ENCODE measurements at regions not wholly inside any gene's neighbourhood (a gene's known extent, or its start where the extent isn't known, plus 50 kb on each side); places are given as distances from the start of the nearest gene placed in this dataset.

- Histone ChIP-seq H2AFZ (ENCODE audit: low read depth, low read length) (no peak overlapping the region), H3F3A (ENCODE audit: insufficient read depth, low read length, poor library complexity, severe bottlenecking) (no peaks in the 10 kb centered on the region), H3K27ac (ENCODE audit: low read length) (no peak overlapping the region), H3K9me2 (ENCODE audit: insufficient read depth, low read length) (no peaks in the 10 kb centered on the region), H3K79me2 (replicated peaks; ENCODE audit: insufficient read depth, low read length) (no peaks in the 10 kb centered on the region), H3K9ac (ENCODE audit: low read length) (no peak overlapping the region), H4K20me1 (ENCODE audit: insufficient read depth) (no peaks in the 10 kb centered on the region), H3K9me3 (ENCODE audit: low read length) (no peaks in the 10 kb centered on the region), H3K4me3 (ENCODE audit: low read length) (no peak overlapping the region), H3K27me3 (ENCODE audit: insufficient read depth, low read depth, low read length) (no peaks in the 10 kb centered on the region), H3K36me3 (ENCODE audit: insufficient read depth, low read length) (no peaks in the 10 kb centered on the region), H3K4me2 (ENCODE audit: low read length) (no peak overlapping the region)
- TF ChIP-seq SMC3 (conservative IDR thresholded peaks at IDR 0.05; ENCODE audit: poor library complexity) (no peak), RAD21 (conservative IDR thresholded peaks at IDR 0.05) (no peak), EZH2 (IDR thresholded peaks at IDR 0.05; ENCODE audit: borderline replicate concordance, insufficient read depth, low read length, poor library complexity, severe bottlenecking) (no peak), CTCF (IDR thresholded peaks at IDR 0.05; ENCODE audit: poor library complexity, severe bottlenecking) (no peak), POLR2AphosphoS5 (IDR thresholded peaks at IDR 0.05) (no peak), REST (IDR thresholded peaks at IDR 0.05; ENCODE audit: borderline replicate concordance) (no peak), EP300 (conservative IDR thresholded peaks at IDR 0.05; ENCODE audit: poor library complexity, severe bottlenecking) (no peak), MXI1 (conservative IDR thresholded peaks at IDR 0.05; ENCODE audit: poor library complexity, severe bottlenecking) (no peak), TAF1 (IDR thresholded peaks at IDR 0.05; ENCODE audit: low read depth) (no peak)
These were observed 343.1 kb downstream of the TEX29 start for GRCh38 chr13:111663505-111663904.

- Histone ChIP-seq H3K9me2 (ENCODE audit: insufficient read depth, low read length) (no peaks in the 10 kb centered on the region), H3K27me3 (ENCODE audit: insufficient read depth, low read depth, low read length) (no peaks in the 10 kb centered on the region), H3K36me3 (ENCODE audit: insufficient read depth, low read length) (no peaks in the 10 kb centered on the region), H3K4me2 (ENCODE audit: low read length) (no peak overlapping the region), H2AFZ (ENCODE audit: low read depth, low read length) (no peak overlapping the region), H3K79me2 (replicated peaks; ENCODE audit: insufficient read depth, low read length) (no peaks in the 10 kb centered on the region), H3F3A (ENCODE audit: insufficient read depth, low read length, poor library complexity, severe bottlenecking) (no peaks in the 10 kb centered on the region), H3K4me3 (ENCODE audit: low read length) (no peak overlapping the region), H3K27ac (ENCODE audit: low read length) (no peak overlapping the region), H3K9me3 (ENCODE audit: low read length) (no peaks in the 10 kb centered on the region), H4K20me1 (ENCODE audit: insufficient read depth) (no peaks in the 10 kb centered on the region), H3K9ac (ENCODE audit: low read length) (no peak overlapping the region)
- TF ChIP-seq EZH2 (IDR thresholded peaks at IDR 0.05; ENCODE audit: borderline replicate concordance, insufficient read depth, low read length, poor library complexity, severe bottlenecking) (no peak), REST (IDR thresholded peaks at IDR 0.05; ENCODE audit: borderline replicate concordance) (no peak), CTCF (IDR thresholded peaks at IDR 0.05; ENCODE audit: poor library complexity, severe bottlenecking) (no peak), EP300 (conservative IDR thresholded peaks at IDR 0.05; ENCODE audit: poor library complexity, severe bottlenecking) (no peak), TAF1 (IDR thresholded peaks at IDR 0.05; ENCODE audit: low read depth) (no peak), RAD21 (conservative IDR thresholded peaks at IDR 0.05) (no peak)
These were observed 343.5 kb downstream of the TEX29 start for GRCh38 chr13:111663953-111664421.
